Keratinocyte (primary cell): ENCODE measurements at regions not wholly inside any gene's neighbourhood (a gene's known extent, or its start where the extent isn't known, plus 50 kb on each side); places are given as distances from the start of the nearest gene placed in this dataset.

Source experiments
- DNase-seq: peaks from one replicate; pipeline ENCODE4 v3.0.0-alpha.2; 2011; ENCODE audit warnings: low read depth, missing footprints, low spot score
- FAIRE-seq: peaks from 2 replicates; lab custom pipeline; 2011; peaks lifted over from hg19 to GRCh38; lab: Jason Lieb, UNC
- H2AFZ ChIP-seq: 2 replicates; pipeline ENCODE4 v1.6.0; 2012; ENCODE audit warnings: low read length, control low read depth, inconsistent platforms; ENCODE audit not compliant: control insufficient read depth
- H3K27ac ChIP-seq: 2 replicates; pipeline ENCODE4 v1.5.1; 2011; ENCODE audit warnings: low read length; ENCODE audit not compliant: control insufficient read depth, insufficient read depth
- H3K27me3 ChIP-seq: 3 replicates; pipeline ENCODE4 v1.6.0; 2011; ENCODE audit warnings: low read length; ENCODE audit not compliant: control insufficient read depth, insufficient read depth; ENCODE audit errors: extremely low read depth
- H3K36me3 ChIP-seq, 2 experiments: 2 replicates in 1 of 2; 3 replicates in 1 of 2; pipeline ENCODE4 v1.5.1; 2011; ENCODE audit warnings: low read length in 2 of 2, mild to moderate bottlenecking in 1 of 2; ENCODE audit not compliant: control insufficient read depth in 2 of 2, insufficient read depth in 2 of 2; ENCODE audit errors: extremely low read depth in 1 of 2
- H3K4me1 ChIP-seq: 3 replicates; pipeline ENCODE4 v1.5.1; 2011; ENCODE audit warnings: low read length; ENCODE audit not compliant: control insufficient read depth, insufficient read depth; ENCODE audit errors: extremely low read depth
- H3K4me2 ChIP-seq: 3 replicates; pipeline ENCODE4 v1.6.0; 2011; ENCODE audit warnings: low read depth, low read length; ENCODE audit not compliant: control insufficient read depth, insufficient read depth; ENCODE audit errors: extremely low read depth
- H3K4me3 ChIP-seq, 3 experiments: fragments of 200-600 bp in 1 of 3; sonication (generic) in 1 of 3; 2 replicates in 2 of 3; 3 replicates in 1 of 3; pipeline ENCODE4 v1.5.1; 2011 to 2016; ENCODE audit warnings: low read length in 3 of 3, mild to moderate bottlenecking in 3 of 3, control low read depth in 2 of 3, inconsistent platforms in 1 of 3, low read depth in 1 of 3, mixed read lengths in 1 of 3, mixed run types in 1 of 3, moderate library complexity in 1 of 3; ENCODE audit not compliant: control insufficient read depth in 2 of 3, insufficient read depth in 2 of 3; ENCODE audit errors: extremely low read depth in 1 of 3
- H3K79me2 ChIP-seq: 2 replicates; pipeline ENCODE4 v1.6.0; 2012; ENCODE audit warnings: low read length; ENCODE audit not compliant: control insufficient read depth, insufficient read depth
- H3K9ac ChIP-seq: 3 replicates; pipeline ENCODE4 v1.6.0; 2011; ENCODE audit warnings: low read length; ENCODE audit not compliant: control insufficient read depth, insufficient read depth; ENCODE audit errors: extremely low read depth
- H3K9me1 ChIP-seq: 3 replicates; pipeline ENCODE4 v1.6.0; 2011; ENCODE audit warnings: low read length; ENCODE audit not compliant: control insufficient read depth, insufficient read depth; ENCODE audit errors: extremely low read depth
- H3K9me3 ChIP-seq: 2 replicates; pipeline ENCODE4 v1.5.1; 2012; ENCODE audit warnings: low read depth, low read length; ENCODE audit not compliant: control insufficient read depth
- H4K20me1 ChIP-seq: 3 replicates; pipeline ENCODE4 v1.6.0; 2011; ENCODE audit warnings: low read length; ENCODE audit not compliant: control insufficient read depth, insufficient read depth; ENCODE audit errors: extremely low read depth
- CTCF ChIP-seq, 3 experiments: IDR thresholded peaks in 1 of 3; conservative IDR thresholded peaks in 1 of 3; optimal IDR thresholded peaks in 1 of 3; 2 replicates in 2 of 3; 3 replicates in 1 of 3; pipeline versions ENCODE3 to v1.5.1; 2011; ENCODE audit warnings: low read length in 3 of 3, mild to moderate bottlenecking in 3 of 3, moderate library complexity in 2 of 3, control low read depth in 1 of 3, inconsistent platforms in 1 of 3; ENCODE audit not compliant: insufficient read depth in 2 of 3; ENCODE audit errors: extremely low read depth in 1 of 3
- EZH2 ChIP-seq: IDR thresholded peaks from one replicate; pipeline ENCODE4 v1.6.1; 2012; ENCODE audit warnings: inconsistent platforms, mild to moderate bottlenecking, low read length, moderate library complexity
- dilution Hi-C: fragments of 300-500 bp; cut with MboI; formaldehyde crosslinking; loops from one replicate; pipeline ENCODE4 v1.7.0; 2020; ENCODE audit warnings: low sequenced_read_pairs; ENCODE audit not compliant: extremely low pct_ligation_motif_present

GRCh38 chr10:28184810-28185209 is 118.1 kb downstream of the MPP7 start:
- dilution Hi-C loops: no loop called here
- Histone ChIP-seq H3K9me1 (no peaks in the 10 kb centered on the region), H3K36me3 (no peaks in the 10 kb centered on the region), H3K4me3 (no peak overlapping the region), H4K20me1 (no peaks in the 10 kb centered on the region), H3K27ac (no peak overlapping the region), H3K27me3 (no peaks in the 10 kb centered on the region), H3K4me2 (no peak overlapping the region), H3K4me1 (no peaks in the 10 kb centered on the region), H3K79me2 (no peaks in the 10 kb centered on the region), H3K9ac (no peak overlapping the region), H2AFZ (no peak overlapping the region), H3K9me3 (no peaks in the 10 kb centered on the region)
- TF ChIP-seq EZH2: no peak
- no peak for TF ChIP-seq CTCF (optimal IDR thresholded peaks at IDR 0.05 in 1 of 3, IDR thresholded peaks at IDR 0.05 in 1 of 3, conservative IDR thresholded peaks at IDR 0.05 in 1 of 3; ENCODE audit: extremely low read depth in 1 of 3, insufficient read depth in 2 of 3, low read length in 3 of 3)
- DNase-seq: no peak
- FAIRE-seq: no peak

- no peak for TF ChIP-seq CTCF (optimal IDR thresholded peaks at IDR 0.05 in 1 of 3, IDR thresholded peaks at IDR 0.05 in 1 of 3, conservative IDR thresholded peaks at IDR 0.05 in 1 of 3; ENCODE audit: extremely low read depth in 1 of 3, insufficient read depth in 2 of 3, low read length in 3 of 3)
- no peak for TF ChIP-seq EZH2
- dilution Hi-C loops: no loop called here
- Histone ChIP-seq H3K4me3 (no peak overlapping the region), H3K9me3 (no peaks in the 10 kb centered on the region), H3K27me3 (no peaks in the 10 kb centered on the region), H4K20me1 (no peaks in the 10 kb centered on the region), H2AFZ (no peak overlapping the region), H3K9me1 (no peaks in the 10 kb centered on the region), H3K4me2 (no peak overlapping the region), H3K27ac (no peak overlapping the region), H3K79me2 (no peaks in the 10 kb centered on the region), H3K9ac (no peak overlapping the region), H3K36me3 (no peaks in the 10 kb centered on the region), H3K4me1 (no peaks in the 10 kb centered on the region)
- FAIRE-seq: no peak
- no peak for DNase-seq
These were observed 121.3 kb downstream of the MPP7 start for GRCh38 chr10:28181478-28182096.
